Common myeloid progenitor, CD34-positive (primary cell): ENCODE measurements at regions not wholly inside any gene's neighbourhood (a gene's known extent, or its start where the extent isn't known, plus 50 kb on each side); places are given as distances from the start of the nearest gene placed in this dataset.

ENCODE experiments used
- CTCF ChIA-PET: fragments of 350-600 bp; sonication (Branson Sonifier 250); formaldehyde crosslinking; loops from one replicate; lab custom pipeline; 2021; ENCODE audit warnings: antibody characterized with exemption; lab: Charles Lee
- POLR2A ChIA-PET: fragments of 350-600 bp; sonication (Branson Sonifier 250); formaldehyde crosslinking; loops from one replicate; lab custom pipeline; 2021; ENCODE audit warnings: antibody characterized with exemption; lab: Charles Lee
- DNase-seq, 3 donors: peaks; one replicate each; pipeline versions ENCODE4 v3.0.0 to v3.0.0-alpha.2; 2013
- H3K27ac ChIP-seq, 2 experiments: 1 replicate in 1 of 2; 2 replicates in 1 of 2; pipeline ENCODE4 v1.7.0; 2013; ENCODE audit warnings: inconsistent platforms in 2 of 2, low read length in 2 of 2, mild to moderate bottlenecking in 2 of 2, low read depth in 1 of 2, moderate library complexity in 1 of 2; ENCODE audit not compliant: severe bottlenecking in 2 of 2, insufficient read depth in 1 of 2, poor library complexity in 1 of 2
- H3K27me3 ChIP-seq, 5 experiments: replicated peaks in 2 of 5; 1 replicate in 3 of 5; 2 replicates in 2 of 5; pipeline versions ENCODE4 v1.6.1 to v1.7.0; 2013; ENCODE audit warnings: low read length in 4 of 5, mild to moderate bottlenecking in 2 of 5, moderate library complexity in 2 of 5, inconsistent platforms in 1 of 5; ENCODE audit not compliant: insufficient read depth in 5 of 5, control insufficient read depth in 4 of 5
- H3K36me3 ChIP-seq, 4 experiments: 1 replicate in 2 of 4; 2 replicates in 2 of 4; pipeline versions ENCODE4 v1.6.1 to v1.7.0; 2013; ENCODE audit warnings: low read length in 3 of 4, control low read depth in 1 of 4, mild to moderate bottlenecking in 1 of 4; ENCODE audit not compliant: control insufficient read depth in 4 of 4, insufficient read depth in 4 of 4
- H3K4me1 ChIP-seq, 4 experiments: 1 replicate in 3 of 4; 2 replicates in 1 of 4; pipeline versions ENCODE4 v1.6.1 to v1.7.1; 2013; ENCODE audit warnings: low read length in 3 of 4, mild to moderate bottlenecking in 3 of 4, control low read depth in 1 of 4, inconsistent platforms in 1 of 4, moderate library complexity in 1 of 4; ENCODE audit not compliant: control insufficient read depth in 4 of 4, insufficient read depth in 4 of 4; ENCODE audit errors: control extremely low read depth in 1 of 4
- H3K4me3 ChIP-seq, 7 experiments: 1 replicate in 4 of 7; 2 replicates in 3 of 7; pipeline versions ENCODE4 v1.5.1 to v1.7.0; 2013; ENCODE audit warnings: mild to moderate bottlenecking in 7 of 7, low read length in 6 of 7, moderate library complexity in 6 of 7, inconsistent platforms in 2 of 7, low read depth in 2 of 7, control low read depth in 1 of 7; ENCODE audit not compliant: insufficient read depth in 4 of 7, control insufficient read depth in 1 of 7; ENCODE audit errors: extremely low read depth in 1 of 7
- H3K9me3 ChIP-seq, 5 experiments: 1 replicate in 4 of 5; 2 replicates in 1 of 5; pipeline versions ENCODE4 v1.6.1 to v1.7.1; 2013; ENCODE audit warnings: low read length in 4 of 5, mild to moderate bottlenecking in 2 of 5, inconsistent platforms in 1 of 5, low read depth in 1 of 5, moderate library complexity in 1 of 5; ENCODE audit not compliant: control insufficient read depth in 4 of 5, insufficient read depth in 2 of 5; ENCODE audit errors: control extremely low read depth in 1 of 5
- WGBS: methylation state at CpG from one replicate; pipeline ENCODE4 v1.1.5; 2013; ENCODE audit not compliant: insufficient coverage; 5-methylcytosine and 5-hydroxymethylcytosine counted together

DNA sequence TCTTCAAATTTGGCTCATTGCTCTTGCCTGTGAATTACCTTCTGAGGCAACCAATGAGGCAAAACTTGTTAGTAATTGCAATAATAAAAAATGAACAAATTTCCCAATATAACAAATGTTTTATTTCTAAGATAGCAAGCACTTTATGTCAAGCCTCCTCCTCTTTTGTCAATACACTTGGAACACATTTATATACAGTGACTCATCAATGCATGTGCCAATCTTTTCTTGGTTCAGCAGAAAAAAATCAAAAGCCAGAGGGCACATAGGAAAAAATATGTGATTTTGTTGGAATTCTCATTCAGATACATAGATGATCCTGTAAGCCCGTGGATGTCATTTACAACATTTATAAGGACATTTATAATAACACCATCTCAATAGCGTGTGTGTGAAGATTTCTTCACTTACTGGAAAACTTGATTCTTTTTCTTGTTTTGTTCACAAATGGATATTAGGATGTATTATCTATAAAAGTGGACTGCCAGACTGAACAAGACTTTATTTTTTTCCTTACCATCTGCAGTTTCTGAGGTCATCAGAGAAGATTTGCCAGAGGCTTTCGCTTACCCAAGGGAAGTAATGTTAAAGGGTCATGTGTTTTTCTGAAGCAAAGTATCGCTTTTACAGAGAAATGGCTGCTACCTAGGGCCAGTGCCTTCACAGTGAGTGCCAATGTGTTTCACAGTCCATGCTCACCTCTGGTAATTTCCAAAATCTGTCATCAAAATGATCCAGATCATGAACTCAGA is 645.7 kb upstream of the PTBP2 start:
- H3K27me3 ChIP-seq = peaks cover 0 to 5% (median 0%) of the 10 kb centered on the region in 5 experiments
- no peaks in the 10 kb centered on the region for H3K36me3 ChIP-seq
- H3K4me3 ChIP-seq = no peak overlapping the region
- DNase-seq = no peak
- POLR2A ChIA-PET = no interaction called here
- no peaks in the 10 kb centered on the region for H3K9me3 ChIP-seq
- H3K27ac ChIP-seq = no peak overlapping the region
- H3K4me1 ChIP-seq = peaks cover 0 to 2% (median 0%) of the 10 kb centered on the region in 4 experiments
- 100% methylated on average over 2 of the region's 4 CpGs for WGBS
- CTCF ChIA-PET = no interaction called here

DNA sequence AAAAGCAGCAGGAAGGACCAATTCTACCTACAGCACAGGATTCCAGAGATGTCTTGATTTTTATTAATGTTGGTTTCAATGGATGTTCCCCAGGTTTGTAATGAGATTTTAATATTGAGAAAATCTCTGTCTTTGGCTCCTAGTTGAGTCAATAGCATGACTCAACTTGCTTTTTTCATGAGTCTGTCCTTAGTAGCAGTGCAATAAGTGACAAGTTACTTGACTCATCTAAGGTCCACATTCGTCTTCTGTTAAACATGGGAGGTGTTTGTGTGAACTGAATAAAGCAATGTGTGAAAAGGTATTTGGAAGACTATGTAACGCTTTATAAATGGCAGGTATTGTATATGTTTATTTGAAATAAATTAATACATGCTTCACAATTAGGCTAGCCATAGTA is 645.0 kb upstream of the PTBP2 start:
- Histone ChIP-seq H3K36me3 (no peaks in the 10 kb centered on the region), H3K4me3 (no peak overlapping the region), H3K4me1 (peaks cover 0 to 2% (median 0%) of the 10 kb centered on the region in 4 experiments), H3K9me3 (peaks cover 0 to 2% (median 0%) of the 10 kb centered on the region in 5 experiments), H3K27me3 (peaks cover 0 to 5% (median 0%) of the 10 kb centered on the region in 5 experiments), H3K27ac (no peak overlapping the region)
- no CpG with 5 or more reads among the region's 2 CpGs for WGBS
- DNase-seq = no peak
- ChIA-PET POLR2A (no interaction called here), CTCF (no interaction called here)

DNA sequence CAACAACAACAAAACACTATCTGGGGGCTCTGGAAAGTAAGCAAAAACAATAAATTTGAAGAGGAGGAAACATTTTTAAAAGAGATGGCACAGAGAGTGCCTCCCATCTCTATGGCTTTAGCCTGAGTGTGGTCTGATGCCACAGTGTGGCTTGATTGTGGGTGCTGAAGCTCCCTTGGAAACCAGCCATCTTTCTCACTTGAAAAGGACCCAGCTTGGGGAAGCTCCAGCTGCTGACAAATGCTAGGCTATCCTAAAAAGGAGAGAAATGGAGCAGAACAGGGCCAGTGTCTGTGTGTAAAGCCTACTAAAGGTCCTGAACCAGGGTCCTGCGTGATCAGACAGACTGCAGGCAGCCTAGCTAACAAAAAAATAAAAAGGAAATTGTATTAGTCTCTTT is 642.0 kb upstream of the PTBP2 start:
- no peak for DNase-seq
- no CpG with 5 or more reads among the region's 1 CpG for WGBS
- H3K4me3 ChIP-seq = no peak overlapping the region
- H3K27ac ChIP-seq = no peak overlapping the region
- ChIA-PET CTCF (no interaction called here), POLR2A (no interaction called here)
- H3K4me1 ChIP-seq = peaks cover 0 to 2% (median 0%) of the 10 kb centered on the region in 4 experiments
- no peaks in the 10 kb centered on the region for H3K27me3 ChIP-seq
- H3K36me3 ChIP-seq = no peaks in the 10 kb centered on the region
- peaks cover 0 to 4% (median 0%) of the 10 kb centered on the region in 5 experiments for H3K9me3 ChIP-seq

DNA sequence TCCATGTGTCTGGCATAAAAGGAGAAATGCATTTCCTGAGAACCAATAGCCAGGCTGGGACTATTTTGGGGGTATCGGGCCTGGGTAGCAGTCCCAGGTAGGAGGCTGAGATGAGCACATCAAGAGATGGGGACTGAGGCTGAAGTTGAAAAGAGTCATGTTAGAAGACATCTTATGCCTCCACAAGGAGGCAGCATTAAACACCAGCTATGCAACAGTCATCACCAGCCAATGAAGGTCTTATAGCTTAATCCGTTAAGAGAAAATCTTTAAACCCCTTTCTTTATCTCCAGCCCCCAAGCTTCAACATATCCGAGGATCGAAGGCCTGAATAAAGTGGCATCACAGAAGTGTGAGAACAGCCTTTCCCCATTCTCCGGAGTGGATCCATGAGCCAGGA is 640.7 kb upstream of the PTBP2 start:
- Histone ChIP-seq H3K9me3 (peaks cover 0 to 4% (median 0%) of the 10 kb centered on the region in 5 experiments), H3K4me1 (no peaks in the 10 kb centered on the region), H3K36me3 (no peaks in the 10 kb centered on the region), H3K27ac (no peak overlapping the region), H3K27me3 (no peaks in the 10 kb centered on the region), H3K4me3 (no peak overlapping the region)
- WGBS = 96% methylated on average over 4 of the region's 5 CpGs
- POLR2A ChIA-PET = no interaction called here
- CTCF ChIA-PET = no interaction called here
- no peak for DNase-seq

DNA sequence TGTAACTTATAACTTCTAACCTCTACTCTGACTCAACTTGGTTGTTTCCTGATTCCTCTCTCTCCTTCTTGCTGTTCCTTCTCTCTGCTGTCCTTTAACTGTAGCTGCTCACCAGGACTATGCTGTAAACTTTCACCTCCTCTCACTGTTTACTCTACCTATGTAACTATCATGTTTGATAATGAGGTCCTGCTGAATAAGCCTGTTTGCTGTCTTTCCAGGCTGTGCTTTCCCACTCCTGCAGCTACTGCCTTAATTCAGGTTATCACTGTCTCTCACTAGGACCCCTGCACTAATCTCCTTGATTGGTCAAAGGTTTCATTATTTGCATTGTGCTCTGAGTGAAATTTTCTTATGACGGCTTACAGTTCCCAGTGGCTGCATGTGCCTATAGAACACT is 633.9 kb upstream of the PTBP2 start:
- Histone ChIP-seq H3K4me3 (no peak overlapping the region), H3K27ac (no peak overlapping the region), H3K36me3 (no peaks in the 10 kb centered on the region), H3K9me3 (peaks cover 0 to 4% (median 0%) of the 10 kb centered on the region in 5 experiments), H3K4me1 (no peaks in the 10 kb centered on the region), H3K27me3 (no peaks in the 10 kb centered on the region)
- ChIA-PET CTCF (no interaction called here), POLR2A (no interaction called here)
- WGBS = 100% methylated on average over 1 of the region's 1 CpG
- no peak for DNase-seq

DNA sequence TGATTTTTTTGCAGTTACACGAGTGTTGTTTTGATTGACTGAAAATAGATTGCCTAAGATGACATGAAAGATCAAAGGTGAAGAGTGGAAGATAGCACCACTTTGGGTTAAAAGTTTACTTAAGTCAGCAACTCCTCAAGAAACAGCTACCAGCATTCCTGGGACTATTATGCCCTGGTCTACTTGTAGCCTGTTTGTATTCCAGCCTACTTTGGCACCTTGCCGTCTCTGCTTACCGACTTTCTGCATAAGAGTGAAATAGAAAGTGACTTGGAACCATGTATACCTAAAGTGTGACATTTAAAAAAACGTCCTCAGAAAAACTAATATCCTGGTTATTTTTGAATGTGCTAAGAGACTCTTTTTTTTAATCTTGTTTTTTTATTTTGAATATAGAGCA is 631.5 kb upstream of the PTBP2 start:
- DNase-seq = no peak
- H3K4me1 ChIP-seq = no peaks in the 10 kb centered on the region
- H3K4me3 ChIP-seq = no peak overlapping the region
- ChIA-PET CTCF (no interaction called here), POLR2A (no interaction called here)
- H3K9me3 ChIP-seq = peaks cover 0 to 3% (median 0%) of the 10 kb centered on the region in 5 experiments
- H3K27ac ChIP-seq = no peak overlapping the region
- WGBS = 93% methylated on average over 3 of the region's 4 CpGs
- no peaks in the 10 kb centered on the region for H3K27me3 ChIP-seq
- no peaks in the 10 kb centered on the region for H3K36me3 ChIP-seq

DNA sequence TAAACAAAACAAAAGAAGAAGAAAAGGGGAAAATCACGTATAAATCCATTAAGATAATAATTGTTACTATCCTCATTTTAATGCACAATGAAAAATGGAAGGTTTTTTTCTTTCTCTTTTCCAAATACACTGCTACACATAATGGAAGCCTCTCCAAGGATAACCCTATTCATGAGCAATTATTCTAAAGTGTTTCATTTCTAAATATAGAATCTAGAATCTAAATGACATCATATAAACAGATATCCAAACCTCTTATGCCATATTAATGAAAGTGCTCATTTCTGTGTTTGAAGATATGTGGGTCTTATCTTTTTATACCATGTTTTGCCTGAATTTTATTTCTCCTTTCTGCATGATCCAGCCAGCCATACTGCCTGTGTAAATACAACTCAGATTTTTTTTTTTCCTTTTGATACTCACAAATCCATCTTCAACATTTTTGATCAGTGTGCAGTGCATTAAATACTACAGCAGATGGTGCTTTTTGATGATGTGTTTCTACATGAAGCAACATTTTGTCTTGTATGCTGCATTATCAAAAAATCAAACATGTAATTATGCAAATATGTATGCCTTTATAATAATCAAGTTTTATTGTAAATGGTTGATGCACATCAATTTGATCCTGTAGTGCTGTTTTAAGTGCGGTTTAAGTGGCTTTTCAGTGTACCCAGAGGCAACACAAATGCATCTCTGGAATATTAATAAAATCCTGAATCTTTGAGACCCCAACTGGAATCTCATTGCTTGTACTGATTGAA is 625.6 kb upstream of the PTBP2 start:
- Histone ChIP-seq H3K27me3 (no peaks in the 10 kb centered on the region), H3K4me1 (no peaks in the 10 kb centered on the region), H3K36me3 (no peaks in the 10 kb centered on the region), H3K9me3 (peaks cover 0 to 3% (median 0%) of the 10 kb centered on the region in 5 experiments), H3K27ac (no peak overlapping the region), H3K4me3 (no peak overlapping the region)
- CTCF ChIA-PET = no interaction called here
- DNase-seq = no peak
- WGBS = 100% methylated on average over 1 of the region's 2 CpGs
- POLR2A ChIA-PET = no interaction called here
